ENCODE measurements at regions not wholly inside any gene's neighbourhood (a gene's known extent, or its start where the extent isn't known, plus 50 kb on each side); places are given as distances from the start of the nearest gene placed in this dataset.
"Not testable (repeated sequence)": the region's sequence is repeated elsewhere in the genome, so short reads cannot be mapped to it uniquely, and the experiment has no call there.

DNA sequence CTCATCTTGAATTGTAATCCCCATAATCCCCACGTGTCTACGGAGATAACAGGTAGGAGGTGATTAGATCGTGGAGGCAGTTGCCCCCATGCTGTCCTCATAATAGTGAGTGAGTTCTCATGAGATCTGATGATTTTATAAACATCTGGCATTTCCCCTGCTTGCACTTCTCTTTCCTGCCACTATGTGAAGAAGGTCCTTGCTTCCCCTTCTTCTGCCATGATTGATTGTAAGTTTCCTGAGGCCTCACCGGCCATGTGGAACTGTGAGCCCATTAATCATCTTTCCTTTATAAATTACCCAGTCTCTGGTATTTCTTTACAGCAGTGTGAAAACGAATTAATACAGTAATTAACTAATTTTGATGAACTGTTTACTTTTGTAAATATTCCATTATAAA lies 582.5 kb downstream of the TSN start:
- TF ChIP-seq, protein P1, sequence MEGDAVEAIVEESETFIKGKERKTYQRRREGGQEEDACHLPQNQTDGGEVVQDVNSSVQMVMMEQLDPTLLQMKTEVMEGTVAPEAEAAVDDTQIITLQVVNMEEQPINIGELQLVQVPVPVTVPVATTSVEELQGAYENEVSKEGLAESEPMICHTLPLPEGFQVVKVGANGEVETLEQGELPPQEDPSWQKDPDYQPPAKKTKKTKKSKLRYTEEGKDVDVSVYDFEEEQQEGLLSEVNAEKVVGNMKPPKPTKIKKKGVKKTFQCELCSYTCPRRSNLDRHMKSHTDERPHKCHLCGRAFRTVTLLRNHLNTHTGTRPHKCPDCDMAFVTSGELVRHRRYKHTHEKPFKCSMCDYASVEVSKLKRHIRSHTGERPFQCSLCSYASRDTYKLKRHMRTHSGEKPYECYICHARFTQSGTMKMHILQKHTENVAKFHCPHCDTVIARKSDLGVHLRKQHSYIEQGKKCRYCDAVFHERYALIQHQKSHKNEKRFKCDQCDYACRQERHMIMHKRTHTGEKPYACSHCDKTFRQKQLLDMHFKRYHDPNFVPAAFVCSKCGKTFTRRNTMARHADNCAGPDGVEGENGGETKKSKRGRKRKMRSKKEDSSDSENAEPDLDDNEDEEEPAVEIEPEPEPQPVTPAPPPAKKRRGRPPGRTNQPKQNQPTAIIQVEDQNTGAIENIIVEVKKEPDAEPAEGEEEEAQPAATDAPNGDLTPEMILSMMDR (conservative IDR thresholded peaks at IDR 0.05) = no peak; the same call in 1 of the 2 replicates
- no peak overlapping the region for H3K27ac ChIP-seq

- TF ChIP-seq, protein P1 (conservative IDR thresholded peaks at IDR 0.05) = no peak
- H3K27ac ChIP-seq = no peak overlapping the region
Observed at GRCh38 chr2:122340246-122340645, 584.8 kb downstream of the TSN start.

DNA sequence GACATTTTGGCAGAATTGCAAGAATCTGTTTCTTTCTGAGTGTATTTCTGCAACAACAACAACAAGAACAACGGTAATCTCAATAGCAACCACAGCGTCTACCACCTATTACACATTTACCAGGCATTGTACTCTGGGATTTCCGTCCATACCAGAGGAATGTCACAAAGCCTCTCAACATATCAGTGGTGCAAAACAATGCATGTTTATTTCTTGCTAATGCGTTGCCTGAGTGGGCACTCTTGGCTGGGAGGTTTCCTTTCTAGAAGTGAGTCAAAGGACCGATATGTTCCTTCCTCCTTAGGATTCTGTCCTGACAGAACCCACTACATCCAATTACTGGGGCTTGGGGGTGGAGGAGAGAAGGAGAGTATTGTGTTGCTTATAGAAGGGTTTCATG lies 585.6 kb downstream of the TSN start:
- TF ChIP-seq, protein P1 (conservative IDR thresholded peaks at IDR 0.05) = no peak

DNA sequence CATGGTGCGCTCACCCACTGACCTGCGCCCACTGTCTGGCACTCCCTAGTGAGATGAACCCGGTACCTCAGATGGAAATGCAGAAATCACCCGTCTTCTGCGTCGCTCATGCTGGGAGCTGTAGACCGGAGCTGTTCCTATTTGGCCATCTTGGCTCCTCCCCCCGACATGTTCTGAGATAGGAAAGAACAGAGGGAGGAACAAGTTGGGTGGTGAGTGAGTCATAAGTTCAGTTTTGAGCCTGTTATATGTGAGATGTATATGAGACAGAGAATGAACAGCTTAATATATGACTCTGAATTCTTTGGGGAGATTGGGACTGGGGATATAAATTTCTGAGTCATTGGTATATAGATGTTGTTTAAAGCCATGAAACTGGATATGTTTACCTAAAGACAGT lies 596.7 kb downstream of the TSN start:
- not testable (repeated sequence) for H3K27ac ChIP-seq

More for the DNA sequence above, 585.6 kb downstream of the TSN start:
- H3K27ac ChIP-seq = no peak overlapping the region

DNA sequence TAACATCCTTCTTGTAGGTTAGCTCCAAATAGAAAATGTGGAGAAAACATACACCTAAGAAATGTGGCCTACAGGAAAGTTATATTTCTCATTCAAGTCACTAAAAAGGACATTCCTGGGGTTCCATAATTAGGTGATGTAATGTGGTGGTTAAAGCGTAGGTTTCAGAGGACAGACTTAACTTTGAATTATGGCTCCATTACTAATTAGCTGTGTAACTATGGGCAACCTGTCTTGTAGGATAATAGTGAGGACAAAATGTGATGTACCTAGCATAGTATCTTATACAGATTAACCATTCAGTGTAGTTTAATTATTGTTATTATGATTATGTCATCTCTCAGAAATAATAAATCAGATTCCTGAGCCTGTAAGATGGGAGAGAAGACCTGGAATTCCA lies 602.5 kb downstream of the TSN start:
- TF ChIP-seq, protein P1 (conservative IDR thresholded peaks at IDR 0.05) = no peak
- H3K27ac ChIP-seq = no peak overlapping the region

DNA sequence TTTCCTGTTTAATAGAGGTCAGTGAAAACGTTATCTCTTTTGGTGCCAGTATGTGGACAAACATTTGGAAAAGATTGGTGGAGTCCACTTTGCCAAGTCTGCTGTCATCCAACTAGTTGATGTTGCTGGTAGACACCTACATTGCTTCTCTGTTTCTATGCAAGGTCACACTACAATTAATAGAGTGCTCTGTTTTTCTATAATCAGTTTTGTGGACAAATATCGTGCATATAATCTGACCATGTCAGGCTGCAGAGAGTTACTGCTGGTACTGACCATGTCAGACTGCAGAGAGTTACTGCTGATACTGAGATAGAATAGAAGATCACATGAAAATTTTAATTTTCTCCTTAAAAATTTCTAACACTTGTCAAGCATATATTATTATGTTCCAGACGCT lies 603.3 kb downstream of the TSN start:
- TF ChIP-seq, protein P1 (conservative IDR thresholded peaks at IDR 0.05) = no peak
- H3K27ac ChIP-seq = no peak overlapping the region

DNA sequence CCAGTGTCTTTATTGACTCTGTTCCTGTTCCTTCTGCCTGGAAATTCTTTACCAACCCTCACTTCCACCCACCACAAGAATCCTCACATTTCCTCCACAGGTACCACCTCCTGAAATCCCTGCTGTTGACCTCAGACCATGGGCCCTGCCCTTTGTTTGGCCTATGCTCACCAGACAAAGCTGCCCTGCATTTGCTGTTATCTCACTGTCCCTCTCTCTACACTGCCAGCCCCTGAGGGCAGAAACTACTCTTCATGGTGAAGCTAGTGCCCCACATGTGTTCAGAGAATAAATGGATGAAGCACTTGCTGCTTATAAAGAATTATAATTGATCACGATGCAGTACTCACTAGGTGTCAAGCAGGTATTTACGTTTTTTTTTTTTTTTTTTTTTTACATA lies 608.4 kb downstream of the TSN start:
- H3K27ac ChIP-seq = no peak overlapping the region
- TF ChIP-seq, protein P1 (conservative IDR thresholded peaks at IDR 0.05) = no peak

- H3K27ac ChIP-seq = peak overlapping the region; percentile 36
- TF ChIP-seq, protein P1 (conservative IDR thresholded peaks at IDR 0.05) = no peak
Observed at GRCh38 chr2:122366427-122366826, 611.0 kb downstream of the TSN start.

Measured in VCaP (cell line).